GM23248 (cell line): ENCODE measurements at regions not wholly inside any gene's neighbourhood (a gene's known extent, or its start where the extent isn't known, plus 50 kb on each side); places are given as distances from the start of the nearest gene placed in this dataset.

Experiments used
- EZH2 ChIP-seq: fragments of 200-600 bp; sonication (generic); IDR thresholded peaks from 2 replicates; pipeline ENCODE4 v1.6.1; 2018; ENCODE audit warnings: antibody characterized with exemption, mild to moderate bottlenecking; ENCODE audit not compliant: insufficient read depth, poor library complexity, severe bottlenecking
- EZH2phosphoT487 ChIP-seq: fragments of 200-600 bp; sonication (generic); IDR thresholded peaks from 2 replicates; pipeline ENCODE4 v1.6.1; 2018; ENCODE audit warnings: antibody characterized with exemption, moderate library complexity, mild to moderate bottlenecking, low read depth; ENCODE audit not compliant: insufficient read depth

- TF ChIP-seq EZH2phosphoT487 (no peak), EZH2 (no peak)
These were observed 154.5 kb downstream of the NSUN3 start for GRCh38 chr3:94217406-94217805.
